ENCODE measurements at regions not wholly inside any gene's neighbourhood (a gene's known extent, or its start where the extent isn't known, plus 50 kb on each side); places are given as distances from the start of the nearest gene placed in this dataset.

DNA sequence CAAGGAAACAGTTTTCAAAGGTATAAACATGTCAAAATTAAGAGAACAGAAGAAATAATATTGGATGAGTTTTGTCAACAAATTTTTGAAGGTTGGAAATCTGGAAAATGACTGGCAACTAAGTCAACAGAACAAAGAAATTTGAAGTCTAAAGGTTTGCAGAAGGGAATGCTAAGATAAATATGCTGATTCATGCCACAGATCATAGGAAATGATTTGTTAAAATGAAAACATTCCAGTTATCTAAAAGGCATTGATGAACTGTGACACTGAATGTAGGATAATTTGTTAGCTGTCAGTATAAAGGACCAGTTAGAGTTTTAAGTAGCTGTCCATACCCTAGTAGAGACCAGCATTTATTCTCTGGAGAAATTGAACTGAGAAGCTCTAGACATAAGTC lies 157.9 kb upstream of the CHRM3 start:
- Histone ChIP-seq H3K4me1 (ENCODE audit: control insufficient read depth, extremely low read depth, insufficient read depth, low read length) (no peaks in the 10 kb centered on the region), H3K27ac (ENCODE audit: insufficient read depth, low read depth, low read length) (no peak overlapping the region), H3K79me2 (ENCODE audit: control insufficient read depth, insufficient read depth, low read length) (no peaks in the 10 kb centered on the region), H3K9me1 (replicated peaks; ENCODE audit: control insufficient read depth, extremely low read depth, insufficient read depth, low read length) (no peaks in the 10 kb centered on the region), H3K9me3 (replicated peaks; ENCODE audit: control insufficient read depth, insufficient read depth, low read length) (no peaks in the 10 kb centered on the region), H3K9ac (replicated peaks; ENCODE audit: extremely low read depth, insufficient read depth, low read length) (no peak overlapping the region), H3K27me3 (ENCODE audit: control insufficient read depth in 2 of 2, insufficient read depth in 2 of 2, low read length in 2 of 2) (no peaks in the 10 kb centered on the region), H3K36me3 (ENCODE audit: control insufficient read depth in 2 of 2, extremely low read depth in 1 of 2, insufficient read depth in 2 of 2, low read length in 2 of 2) (no peaks in the 10 kb centered on the region), H3K4me3 (replicated peaks in 1 of 3; ENCODE audit: insufficient read depth in 1 of 3, low read depth in 1 of 3, low read length in 3 of 3) (no peak overlapping the region), H4K20me1 (replicated peaks; ENCODE audit: control insufficient read depth, extremely low read depth, insufficient read depth, low read length) (no peaks in the 10 kb centered on the region), H2AFZ (ENCODE audit: low read depth, low read length) (no peak overlapping the region), H3K4me2 (ENCODE audit: insufficient read depth, low read length) (no peak overlapping the region)
- TF ChIP-seq, protein P1, sequence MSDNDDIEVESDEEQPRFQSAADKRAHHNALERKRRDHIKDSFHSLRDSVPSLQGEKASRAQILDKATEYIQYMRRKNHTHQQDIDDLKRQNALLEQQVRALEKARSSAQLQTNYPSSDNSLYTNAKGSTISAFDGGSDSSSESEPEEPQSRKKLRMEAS (IDR thresholded peaks at IDR 0.05; ENCODE audit: insufficient read depth, insufficient read length), result no peak
- TF ChIP-seq MYC (IDR thresholded peaks at IDR 0.05; ENCODE audit: low read depth, low read length), result no peak
- TF ChIP-seq GATA2 (IDR thresholded peaks at IDR 0.05; ENCODE audit: insufficient read depth, insufficient read length, low read depth, low read length), result no peak
- no peak for TF ChIP-seq CTCF (IDR thresholded peaks at IDR 0.05; ENCODE audit: extremely low read depth in 1 of 2, insufficient read depth in 1 of 2, low read depth in 1 of 2, low read length in 2 of 2)
- no peak for TF ChIP-seq EZH2 (IDR thresholded peaks at IDR 0.05; ENCODE audit: borderline replicate concordance, low read depth, low read length, severe bottlenecking)
- TF ChIP-seq JUN (IDR thresholded peaks at IDR 0.05; ENCODE audit: borderline replicate concordance, insufficient read depth, insufficient read length, low read depth), result no peak
- TF ChIP-seq POLR2A (IDR thresholded peaks at IDR 0.05; ENCODE audit: low read depth, low read length), result no peak
- no peak for TF ChIP-seq POLR2AphosphoS5 (IDR thresholded peaks at IDR 0.05; ENCODE audit: insufficient read depth, low read depth, low read length)
- no peak for TF ChIP-seq FOS (IDR thresholded peaks at IDR 0.05; ENCODE audit: borderline replicate concordance, insufficient read depth, low read length)
- POLR2A ChIA-PET, result no interaction called here
- no TSS peak for BruUV-seq (replicated peaks)
- CTCF ChIA-PET, result no interaction called here
- FAIRE-seq (no peak), DNase-seq (ENCODE audit: low read depth, low spot score) (no peak)
- intact Hi-C loops (cut with micrococcal nuclease), result no loop called here
- dilution Hi-C loops (cut with MboI; ENCODE audit: extremely low pct_ligation_motif_present, low sequenced_read_pairs), result no loop called here

All from endothelial cell of umbilical vein (primary cell).